ENCODE measurements at regions not wholly inside any gene's neighbourhood (a gene's known extent, or its start where the extent isn't known, plus 50 kb on each side); places are given as distances from the start of the nearest gene placed in this dataset.

DNA sequence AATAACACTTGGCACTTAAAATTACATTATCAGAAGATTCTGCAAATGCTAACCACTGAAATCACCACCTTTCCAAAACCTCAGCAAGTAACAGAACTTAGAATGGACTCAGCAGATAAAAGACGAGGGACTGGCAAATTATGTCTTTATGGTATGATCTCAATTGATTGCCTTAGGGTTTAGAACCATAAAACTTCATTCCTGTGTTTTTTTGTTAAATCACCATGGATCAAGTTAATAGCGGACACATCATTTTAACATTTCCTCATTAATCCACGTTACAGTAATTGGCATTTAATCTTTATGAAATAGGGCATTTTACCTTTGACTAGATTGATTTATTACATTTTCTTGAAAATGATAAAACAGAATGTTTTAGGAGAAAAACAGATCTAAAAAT lies 2070.3 kb downstream of the PCDH9 start:
- TF ChIP-seq POLR2A (IDR thresholded peaks at IDR 0.05) (no peak), CTCF (IDR thresholded peaks at IDR 0.05 in 4 of 5, conservative IDR thresholded peaks at IDR 0.05 in 1 of 5) (no peak)

Data from gastrocnemius medialis (tissue), 4 donors.